RWPE2 (cell line): ENCODE measurements at regions not wholly inside any gene's neighbourhood (a gene's known extent, or its start where the extent isn't known, plus 50 kb on each side); places are given as distances from the start of the nearest gene placed in this dataset.

Source experiments
- ATAC-seq: fragments of 200-7000 bp; cut with Tn5 transposase; 3 replicates; pipeline ENCODE4 v1.9.1; 2021; ENCODE audit warnings: low read depth
- DNase-seq: peaks from one replicate; pipeline ENCODE4 v3.0.0-alpha.2; 2020; ENCODE audit warnings: low spot score
- H3K27ac ChIP-seq: fragments of 450-650 bp; 2 replicates; pipeline ENCODE4 v1.5.1; 2017; ENCODE audit warnings: mild to moderate bottlenecking; ENCODE audit not compliant: poor library complexity, severe bottlenecking
- H3K27me3 ChIP-seq: fragments of 250-450 bp; sonication (Bioruptor Pico); 2 replicates; pipeline ENCODE4 v1.5.1; 2021; ENCODE audit warnings: mild to moderate bottlenecking, moderate library complexity; ENCODE audit not compliant: insufficient read depth, poor library complexity, severe bottlenecking
- H3K36me3 ChIP-seq: fragments of 250-450 bp; sonication (Bioruptor Pico); 2 replicates; pipeline ENCODE4 v1.5.1; 2020; ENCODE audit warnings: low read depth, mild to moderate bottlenecking, moderate library complexity
- H3K4me1 ChIP-seq: fragments of 250-450 bp; sonication (Bioruptor Pico); 2 replicates; pipeline ENCODE4 v1.5.1; 2021; ENCODE audit warnings: mild to moderate bottlenecking, moderate library complexity; ENCODE audit not compliant: insufficient read depth, poor library complexity, severe bottlenecking
- H3K4me3 ChIP-seq: fragments of 250-450 bp; sonication (Bioruptor Pico); 2 replicates; pipeline ENCODE4 v1.5.1; 2021; ENCODE audit warnings: mild to moderate bottlenecking, moderate library complexity; ENCODE audit not compliant: severe bottlenecking
- H3K9me3 ChIP-seq: fragments of 250-450 bp; sonication (Bioruptor Pico); 2 replicates; pipeline ENCODE4 v1.5.1; 2021; ENCODE audit warnings: mild to moderate bottlenecking, moderate library complexity; ENCODE audit not compliant: severe bottlenecking
- TF ChIP-seq, protein P1 (sequence below): fragments of 450-650 bp; IDR thresholded peaks from one replicate; pipeline ENCODE4 v1.5.1; 2017; ENCODE audit warnings: mild to moderate bottlenecking, moderate library complexity; ENCODE audit not compliant: poor library complexity, severe bottlenecking

DNA sequence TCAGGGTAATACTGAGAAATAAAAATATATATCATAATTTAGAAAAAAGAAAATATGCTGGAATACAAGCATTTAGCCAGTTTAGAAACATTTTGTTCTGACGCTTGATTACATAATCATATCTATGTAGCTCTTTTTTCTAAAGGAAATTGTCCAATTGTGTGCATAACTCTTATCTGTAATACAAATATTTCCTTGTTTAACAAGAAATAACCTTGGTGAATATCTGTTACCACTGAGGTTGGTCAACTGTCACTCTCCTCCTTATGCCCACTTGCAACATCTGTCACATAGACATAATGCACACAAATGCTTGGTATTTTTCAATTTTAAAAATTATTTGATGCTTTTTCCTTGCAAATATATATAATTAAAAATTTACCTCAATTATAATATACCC lies 609.7 kb downstream of the TLL1 start:
- no peaks in the 10 kb centered on the region for H3K4me1 ChIP-seq
- no peaks in the 10 kb centered on the region for H3K27me3 ChIP-seq
- no peaks in the 10 kb centered on the region for H3K36me3 ChIP-seq
- ATAC-seq (no peak), DNase-seq (no peak)
- H3K27ac ChIP-seq, result no peak overlapping the region
- H3K4me3 ChIP-seq, result no peak overlapping the region
- TF ChIP-seq, protein P1, sequence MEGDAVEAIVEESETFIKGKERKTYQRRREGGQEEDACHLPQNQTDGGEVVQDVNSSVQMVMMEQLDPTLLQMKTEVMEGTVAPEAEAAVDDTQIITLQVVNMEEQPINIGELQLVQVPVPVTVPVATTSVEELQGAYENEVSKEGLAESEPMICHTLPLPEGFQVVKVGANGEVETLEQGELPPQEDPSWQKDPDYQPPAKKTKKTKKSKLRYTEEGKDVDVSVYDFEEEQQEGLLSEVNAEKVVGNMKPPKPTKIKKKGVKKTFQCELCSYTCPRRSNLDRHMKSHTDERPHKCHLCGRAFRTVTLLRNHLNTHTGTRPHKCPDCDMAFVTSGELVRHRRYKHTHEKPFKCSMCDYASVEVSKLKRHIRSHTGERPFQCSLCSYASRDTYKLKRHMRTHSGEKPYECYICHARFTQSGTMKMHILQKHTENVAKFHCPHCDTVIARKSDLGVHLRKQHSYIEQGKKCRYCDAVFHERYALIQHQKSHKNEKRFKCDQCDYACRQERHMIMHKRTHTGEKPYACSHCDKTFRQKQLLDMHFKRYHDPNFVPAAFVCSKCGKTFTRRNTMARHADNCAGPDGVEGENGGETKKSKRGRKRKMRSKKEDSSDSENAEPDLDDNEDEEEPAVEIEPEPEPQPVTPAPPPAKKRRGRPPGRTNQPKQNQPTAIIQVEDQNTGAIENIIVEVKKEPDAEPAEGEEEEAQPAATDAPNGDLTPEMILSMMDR, result no peak
- no peaks in the 10 kb centered on the region for H3K9me3 ChIP-seq

DNA sequence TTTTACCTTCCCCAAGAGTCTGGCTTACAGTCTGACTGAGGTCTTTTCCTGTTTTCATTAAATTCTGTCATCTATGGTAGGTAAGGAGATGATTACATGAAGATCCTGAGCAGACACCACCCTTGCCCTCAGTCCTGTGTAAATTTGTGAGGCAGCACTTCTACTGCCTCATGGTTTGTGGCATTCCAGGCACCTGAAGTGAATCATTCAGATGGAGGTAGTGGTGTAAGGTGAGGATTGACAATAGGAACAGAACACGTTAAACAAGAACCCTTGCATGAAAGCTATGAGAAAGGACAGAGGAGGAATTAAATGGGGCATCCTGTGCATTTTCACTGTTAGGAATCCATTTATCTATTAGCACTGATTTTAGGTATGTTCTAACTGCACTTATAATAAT lies 618.6 kb downstream of the TLL1 start:
- TF ChIP-seq, protein P1, result no peak
- Histone ChIP-seq H3K9me3 (no peaks in the 10 kb centered on the region), H3K4me3 (no peak overlapping the region), H3K4me1 (no peaks in the 10 kb centered on the region), H3K27ac (no peak overlapping the region), H3K27me3 (no peaks in the 10 kb centered on the region), H3K36me3 (no peaks in the 10 kb centered on the region)
- DNase-seq, result no peak
- no peak for ATAC-seq

DNA sequence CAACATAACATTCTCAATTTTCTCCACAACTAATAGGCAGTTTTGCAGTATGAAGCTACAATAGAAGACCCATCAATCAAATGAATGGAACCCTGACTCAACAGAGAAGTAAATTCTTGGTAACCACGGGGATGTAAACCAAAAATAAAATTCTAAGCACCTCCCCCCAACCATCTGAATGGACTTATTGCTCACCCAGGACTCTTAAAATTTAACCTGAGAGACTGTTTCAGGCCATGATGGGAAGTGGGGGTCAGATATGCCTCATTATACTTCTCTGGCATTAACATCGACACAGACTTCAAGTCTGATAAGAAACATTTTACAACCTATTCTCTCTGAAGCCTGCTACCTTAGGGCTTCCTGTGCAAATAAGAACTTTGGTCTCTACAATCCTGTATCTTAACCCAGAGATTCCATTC lies 620.9 kb downstream of the TLL1 start:
- TF ChIP-seq, protein P1, result no peak
- no peaks in the 10 kb centered on the region for H3K9me3 ChIP-seq
- DNase-seq (no peak), ATAC-seq (no peak)
- H3K4me3 ChIP-seq, result no peak overlapping the region
- no peaks in the 10 kb centered on the region for H3K36me3 ChIP-seq
- no peaks in the 10 kb centered on the region for H3K4me1 ChIP-seq
- H3K27ac ChIP-seq, result no peak overlapping the region
- no peaks in the 10 kb centered on the region for H3K27me3 ChIP-seq

DNA sequence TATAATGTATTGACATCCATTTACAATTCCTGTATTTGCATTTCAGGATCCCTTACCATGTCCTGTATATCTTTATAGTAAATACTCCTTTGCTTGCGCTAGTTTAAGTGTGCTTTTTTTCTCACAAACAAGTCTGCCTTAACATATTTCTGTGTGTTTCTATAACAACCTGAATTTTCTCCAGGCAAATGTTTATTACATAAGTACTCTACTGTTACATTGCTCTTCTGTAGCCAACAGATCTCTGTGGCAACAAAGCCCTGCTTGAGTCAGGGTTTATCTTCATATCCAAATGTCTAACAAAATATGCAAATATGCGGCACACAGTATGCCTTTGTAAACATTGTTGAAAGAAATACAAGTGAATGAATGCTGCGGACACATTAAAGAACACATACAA lies 625.5 kb downstream of the TLL1 start:
- Histone ChIP-seq H3K27me3 (no peaks in the 10 kb centered on the region), H3K4me3 (no peak overlapping the region), H3K4me1 (no peaks in the 10 kb centered on the region), H3K36me3 (no peaks in the 10 kb centered on the region), H3K27ac (no peak overlapping the region), H3K9me3 (no peaks in the 10 kb centered on the region)
- DNase-seq, result no peak
- ATAC-seq, result no peak
- TF ChIP-seq, protein P1, result no peak

DNA sequence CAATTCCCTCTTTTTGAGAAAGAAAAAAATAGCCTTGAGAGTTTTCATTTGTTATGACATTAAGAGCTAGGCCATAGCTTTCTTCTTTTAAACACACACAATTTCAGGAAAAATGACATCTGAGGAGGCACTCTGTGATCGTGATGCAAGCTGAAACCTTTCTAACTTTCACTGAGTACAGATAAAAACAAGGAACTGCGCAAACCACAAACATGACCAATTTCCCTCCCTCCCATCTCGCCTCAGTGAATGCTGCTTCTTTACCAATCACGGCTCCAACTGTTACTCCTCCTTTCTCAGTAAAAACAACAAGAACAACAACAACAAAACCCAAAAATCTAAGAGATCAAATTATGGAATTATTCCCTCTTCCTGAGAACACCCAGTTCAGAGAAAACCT lies 626.8 kb downstream of the TLL1 start:
- H3K4me1 ChIP-seq, result no peaks in the 10 kb centered on the region
- no peaks in the 10 kb centered on the region for H3K27me3 ChIP-seq
- H3K27ac ChIP-seq, result no peak overlapping the region
- ATAC-seq (no peak), DNase-seq (no peak)
- no peaks in the 10 kb centered on the region for H3K9me3 ChIP-seq
- H3K4me3 ChIP-seq, result no peak overlapping the region
- no peaks in the 10 kb centered on the region for H3K36me3 ChIP-seq
- TF ChIP-seq, protein P1, result no peak
